ENCODE measurements at regions not wholly inside any gene's neighbourhood (a gene's known extent, or its start where the extent isn't known, plus 50 kb on each side); places are given as distances from the start of the nearest gene placed in this dataset.

DNA sequence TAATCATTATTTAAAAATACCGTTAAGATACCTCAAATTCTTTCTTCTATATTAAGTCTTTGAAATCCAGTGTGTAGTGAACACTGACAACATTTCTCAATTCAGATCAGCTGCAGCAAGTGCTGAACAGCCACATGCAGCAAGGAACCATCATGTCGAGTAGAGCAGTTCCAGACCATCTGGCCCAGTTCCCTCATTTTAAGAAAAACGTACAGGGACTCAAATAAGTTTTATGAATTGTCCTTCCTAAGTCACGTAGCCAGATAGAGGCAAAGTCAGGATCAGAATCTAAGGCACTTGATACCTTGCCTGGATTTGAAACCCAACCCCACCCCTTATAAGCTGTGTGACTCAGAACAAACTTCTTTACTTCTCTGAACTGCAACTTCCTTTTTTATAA, 132.4 kb downstream of the PROX1 start:
- TF ChIP-seq, protein P1, sequence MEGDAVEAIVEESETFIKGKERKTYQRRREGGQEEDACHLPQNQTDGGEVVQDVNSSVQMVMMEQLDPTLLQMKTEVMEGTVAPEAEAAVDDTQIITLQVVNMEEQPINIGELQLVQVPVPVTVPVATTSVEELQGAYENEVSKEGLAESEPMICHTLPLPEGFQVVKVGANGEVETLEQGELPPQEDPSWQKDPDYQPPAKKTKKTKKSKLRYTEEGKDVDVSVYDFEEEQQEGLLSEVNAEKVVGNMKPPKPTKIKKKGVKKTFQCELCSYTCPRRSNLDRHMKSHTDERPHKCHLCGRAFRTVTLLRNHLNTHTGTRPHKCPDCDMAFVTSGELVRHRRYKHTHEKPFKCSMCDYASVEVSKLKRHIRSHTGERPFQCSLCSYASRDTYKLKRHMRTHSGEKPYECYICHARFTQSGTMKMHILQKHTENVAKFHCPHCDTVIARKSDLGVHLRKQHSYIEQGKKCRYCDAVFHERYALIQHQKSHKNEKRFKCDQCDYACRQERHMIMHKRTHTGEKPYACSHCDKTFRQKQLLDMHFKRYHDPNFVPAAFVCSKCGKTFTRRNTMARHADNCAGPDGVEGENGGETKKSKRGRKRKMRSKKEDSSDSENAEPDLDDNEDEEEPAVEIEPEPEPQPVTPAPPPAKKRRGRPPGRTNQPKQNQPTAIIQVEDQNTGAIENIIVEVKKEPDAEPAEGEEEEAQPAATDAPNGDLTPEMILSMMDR (IDR thresholded peaks at IDR 0.05): no peak
- no peak for TF ChIP-seq POLR2A (IDR thresholded peaks at IDR 0.05)

Data from body of pancreas (tissue), 4 donors.